ENCODE measurements at regions not wholly inside any gene's neighbourhood (a gene's known extent, or its start where the extent isn't known, plus 50 kb on each side); places are given as distances from the start of the nearest gene placed in this dataset.

DNA sequence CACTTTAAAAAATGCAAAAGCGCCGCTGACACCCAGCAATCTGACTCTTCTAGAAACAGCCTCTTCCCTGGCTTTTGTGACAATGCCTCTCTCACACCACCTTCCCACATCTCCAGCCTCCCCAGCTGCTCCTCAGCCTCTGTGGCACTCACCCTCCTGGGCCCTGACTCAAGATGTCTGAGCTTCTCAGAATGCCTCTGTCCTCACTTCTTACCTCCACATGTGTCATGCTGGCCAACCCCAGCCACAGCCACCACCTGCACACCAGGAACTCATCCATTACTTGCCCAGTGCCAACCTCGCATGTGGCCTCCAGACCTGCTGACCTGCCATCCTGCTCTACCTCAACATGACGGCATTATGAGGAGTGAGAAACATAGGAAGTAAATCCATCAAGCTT, 249.8 kb upstream of the RAB6C start:
- TF ChIP-seq, protein P1, sequence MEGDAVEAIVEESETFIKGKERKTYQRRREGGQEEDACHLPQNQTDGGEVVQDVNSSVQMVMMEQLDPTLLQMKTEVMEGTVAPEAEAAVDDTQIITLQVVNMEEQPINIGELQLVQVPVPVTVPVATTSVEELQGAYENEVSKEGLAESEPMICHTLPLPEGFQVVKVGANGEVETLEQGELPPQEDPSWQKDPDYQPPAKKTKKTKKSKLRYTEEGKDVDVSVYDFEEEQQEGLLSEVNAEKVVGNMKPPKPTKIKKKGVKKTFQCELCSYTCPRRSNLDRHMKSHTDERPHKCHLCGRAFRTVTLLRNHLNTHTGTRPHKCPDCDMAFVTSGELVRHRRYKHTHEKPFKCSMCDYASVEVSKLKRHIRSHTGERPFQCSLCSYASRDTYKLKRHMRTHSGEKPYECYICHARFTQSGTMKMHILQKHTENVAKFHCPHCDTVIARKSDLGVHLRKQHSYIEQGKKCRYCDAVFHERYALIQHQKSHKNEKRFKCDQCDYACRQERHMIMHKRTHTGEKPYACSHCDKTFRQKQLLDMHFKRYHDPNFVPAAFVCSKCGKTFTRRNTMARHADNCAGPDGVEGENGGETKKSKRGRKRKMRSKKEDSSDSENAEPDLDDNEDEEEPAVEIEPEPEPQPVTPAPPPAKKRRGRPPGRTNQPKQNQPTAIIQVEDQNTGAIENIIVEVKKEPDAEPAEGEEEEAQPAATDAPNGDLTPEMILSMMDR (IDR thresholded peaks at IDR 0.05; ENCODE audit: poor library complexity), result no peak
- TF ChIP-seq EZH2 (IDR thresholded peaks at IDR 0.05; ENCODE audit: borderline replicate concordance), result no peak
